ENCODE measurements at regions not wholly inside any gene's neighbourhood (a gene's known extent, or its start where the extent isn't known, plus 50 kb on each side); places are given as distances from the start of the nearest gene placed in this dataset.
A peak's percentile ranks its signal among the peaks of the same experiment; 100 is the strongest.
"Not testable (repeated sequence)": the region's sequence is repeated elsewhere in the genome, so short reads cannot be mapped to it uniquely, and the experiment has no call there.

GRCh38 chr1:60502506-60502905 is 428.9 kb upstream of the C1orf87 start:
- Histone ChIP-seq H3K56ac (ENCODE audit: insufficient read length, low read depth, low read length) (no peak overlapping the region), H2BK5ac (ENCODE audit: insufficient read length, low read length) (no peak overlapping the region), H3K27me3 (ENCODE audit: insufficient read depth, low read length) (no peaks in the 10 kb centered on the region), H4K5ac (ENCODE audit: insufficient read length, low read depth, low read length) (no peak overlapping the region), H3K4ac (ENCODE audit: low read depth, low read length) (no peak overlapping the region), H3K4me1 (ENCODE audit: insufficient read depth, low read length) (no peaks in the 10 kb centered on the region), H2AK5ac (ENCODE audit: insufficient read length, low read length) (no peak overlapping the region), H4K20me1 (ENCODE audit: control insufficient read depth, insufficient read depth, insufficient read length) (no peaks in the 10 kb centered on the region), H3K23ac (ENCODE audit: insufficient read length, low read depth, low read length) (no peak overlapping the region), H3T11ph (ENCODE audit: low read length) (no peak overlapping the region), H2BK120ac (ENCODE audit: low read depth, low read length, poor library complexity, severe bottlenecking) (no peak overlapping the region), H3K27ac (ENCODE audit: insufficient read length, low read depth, low read length) (no peak overlapping the region), H3K79me2 (ENCODE audit: insufficient read depth, low read length) (no peaks in the 10 kb centered on the region), H3K9me3 (ENCODE audit: control insufficient read depth, low read depth, low read length) (no peaks in the 10 kb centered on the region), H3K4me2 (ENCODE audit: insufficient read depth, insufficient read length, low read length) (no peak overlapping the region), H3K18ac (ENCODE audit: insufficient read length, low read depth, low read length) (no peak overlapping the region), H4K91ac (ENCODE audit: insufficient read length, low read depth, low read length) (no peak overlapping the region), H3K23me2 (ENCODE audit: insufficient read length, low read depth, low read length, poor library complexity, severe bottlenecking) (no peaks in the 10 kb centered on the region), H2AFZ (ENCODE audit: low read length) (no peak overlapping the region), H2BK15ac (ENCODE audit: low read depth, low read length) (no peak overlapping the region), H2BK12ac (ENCODE audit: insufficient read length, low read depth, low read length) (no peak overlapping the region), H3K14ac (ENCODE audit: insufficient read depth, low read length) (no peak overlapping the region), H3K79me1 (ENCODE audit: insufficient read depth, low read depth, low read length, poor library complexity, severe bottlenecking) (no peaks in the 10 kb centered on the region), H4K8ac (replicated peaks; ENCODE audit: insufficient read length, low read depth, low read length) (no peak overlapping the region), H2BK20ac (ENCODE audit: low read depth, low read length, poor library complexity, severe bottlenecking) (no peak overlapping the region), H3K9ac (ENCODE audit: extremely low read depth, insufficient read length, low read length) (no peak overlapping the region)
- H3K4me3 Mint-ChIP-seq: no peak overlapping the region
- H3K27me3 Mint-ChIP-seq (ENCODE audit: low read depth): no peaks in the 10 kb centered on the region
- peaks cover 4 to 8% of the 10 kb centered on the region in 2 experiments; a peak in 3 of 5 replicates for H3K9me3 Mint-ChIP-seq
- H3K27ac Mint-ChIP-seq: no peak overlapping the region
- H3K36me3 Mint-ChIP-seq (ENCODE audit: insufficient read depth in 1 of 3, low read depth in 3 of 3): peaks cover 0 to 2% (median 0%) of the 10 kb centered on the region in 3 experiments; a peak in 2 of 7 replicates
- TF ChIP-seq CTCF (conservative IDR thresholded peaks at IDR 0.05): no peak
- H3K4me1 Mint-ChIP-seq: peaks cover 3 to 12% of the 10 kb centered on the region in 2 experiments
- no CpG with 5 or more reads among the region's 1 CpG for WGBS (ENCODE audit: extremely low coverage, insufficient read length, low lambda C conversion rate)
- DNase-seq: no peak

GRCh38 chr1:60489916-60490480 is 416.4 kb upstream of the C1orf87 start:
- WGBS (ENCODE audit: extremely low coverage, insufficient read length, low lambda C conversion rate): no CpG with 5 or more reads among the region's 20 CpGs
- peak overlapping the region; percentile 45 to 59; a peak in 3 of 5 replicates for H3K4me3 Mint-ChIP-seq
- H3K9me3 ChIP-seq (ENCODE audit: control insufficient read depth, low read depth, low read length); H3K23ac ChIP-seq (ENCODE audit: insufficient read length, low read depth, low read length); H3K36me3 Mint-ChIP-seq (ENCODE audit: insufficient read depth in 1 of 3, low read depth in 3 of 3); H3K56ac ChIP-seq (ENCODE audit: insufficient read length, low read depth, low read length); H2AK5ac ChIP-seq (ENCODE audit: insufficient read length, low read length); H3K79me2 ChIP-seq (ENCODE audit: insufficient read depth, low read length); H4K20me1 ChIP-seq (ENCODE audit: control insufficient read depth, insufficient read depth, insufficient read length); H3K4me1 ChIP-seq (ENCODE audit: insufficient read depth, low read length); H2BK120ac ChIP-seq (ENCODE audit: low read depth, low read length, poor library complexity, severe bottlenecking); H3K23me2 ChIP-seq (ENCODE audit: insufficient read length, low read depth, low read length, poor library complexity, severe bottlenecking); H2BK5ac ChIP-seq (ENCODE audit: insufficient read length, low read length); H3K27me3 Mint-ChIP-seq (ENCODE audit: low read depth); H3K4ac ChIP-seq (ENCODE audit: low read depth, low read length); H2AFZ ChIP-seq (ENCODE audit: low read length); H4K8ac ChIP-seq (replicated peaks; ENCODE audit: insufficient read length, low read depth, low read length); H2BK15ac ChIP-seq (ENCODE audit: low read depth, low read length); H3K4me2 ChIP-seq (ENCODE audit: insufficient read depth, insufficient read length, low read length); H3K79me1 ChIP-seq (ENCODE audit: insufficient read depth, low read depth, low read length, poor library complexity, severe bottlenecking); H3K27me3 ChIP-seq (ENCODE audit: insufficient read depth, low read length); H3T11ph ChIP-seq (ENCODE audit: low read length); H4K91ac ChIP-seq (ENCODE audit: insufficient read length, low read depth, low read length); H3K27ac ChIP-seq (ENCODE audit: insufficient read length, low read depth, low read length); H3K9ac ChIP-seq (ENCODE audit: extremely low read depth, insufficient read length, low read length); H2BK20ac ChIP-seq (ENCODE audit: low read depth, low read length, poor library complexity, severe bottlenecking): not testable (repeated sequence)
- H3K27ac Mint-ChIP-seq: peak overlapping the region; percentile 72 to 89 (median 85); a peak in 4 of 7 replicates
- Histone ChIP-seq H3K14ac (ENCODE audit: insufficient read depth, low read length) (peak overlapping the region; percentile 70; the same call in 1 of the 2 replicates), H3K18ac (ENCODE audit: insufficient read length, low read depth, low read length) (peak overlapping the region; percentile 57), H4K5ac (ENCODE audit: insufficient read length, low read depth, low read length) (peak overlapping the region; percentile 88), H2BK12ac (ENCODE audit: insufficient read length, low read depth, low read length) (peak overlapping the region; percentile 47)
- peaks cover 7 to 11% of the 10 kb centered on the region in 2 experiments for H3K4me1 Mint-ChIP-seq
- DNase-seq: peak; percentile 31
- peaks cover 5 to 14% of the 10 kb centered on the region in 2 experiments; a peak in 3 of 5 replicates for H3K9me3 Mint-ChIP-seq
